ENCODE measurements at regions not wholly inside any gene's neighbourhood (a gene's known extent, or its start where the extent isn't known, plus 50 kb on each side); places are given as distances from the start of the nearest gene placed in this dataset.
A peak's percentile ranks its signal among the peaks of the same experiment; 100 is the strongest.

DNA sequence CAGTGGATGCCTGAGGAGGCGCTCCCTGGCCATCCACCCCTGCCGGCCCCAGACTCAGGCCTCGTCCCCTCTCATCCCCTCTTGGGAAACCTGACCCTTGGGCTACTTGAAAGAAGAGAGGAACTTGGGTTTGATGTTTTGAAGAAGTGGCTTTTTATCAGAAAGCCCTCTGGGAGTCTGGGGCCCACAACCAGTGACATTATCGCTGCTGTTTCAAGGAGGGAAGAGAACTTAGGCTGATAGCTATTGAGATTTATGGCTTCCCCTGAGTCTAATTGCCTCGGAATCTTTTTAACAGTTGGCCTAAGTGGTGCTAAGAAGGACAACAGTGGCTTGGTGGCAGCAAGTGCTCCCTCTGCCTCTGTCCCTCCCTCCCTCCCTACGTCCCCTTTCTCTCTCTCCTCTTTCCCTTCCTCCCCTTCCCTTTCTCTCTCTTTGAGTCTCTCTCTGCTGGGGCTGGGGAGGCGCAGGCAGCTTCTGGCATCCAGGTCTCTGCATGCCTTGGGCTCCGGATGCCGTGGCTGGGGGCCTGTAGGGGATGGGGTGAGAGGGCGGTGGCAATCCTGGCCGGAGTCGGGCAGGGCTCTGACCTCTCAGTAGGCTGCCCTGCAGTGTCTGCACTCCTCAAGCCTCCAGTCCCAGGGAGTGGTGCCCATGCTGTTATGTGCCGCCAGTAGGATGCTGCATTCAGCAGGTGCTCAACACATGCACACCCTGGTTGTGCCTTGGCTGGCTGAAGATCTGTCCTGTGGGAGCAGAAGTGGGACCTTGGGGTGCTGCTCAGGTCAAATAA, 49.6 kb upstream of the RXRA start:
- peak overlapping the region; percentile 39 for H3K27ac ChIP-seq (ENCODE audit: low read depth, low read length, poor library complexity, severe bottlenecking)
- H3K36me3 ChIP-seq (ENCODE audit: insufficient read depth, low read length), result peaks cover 4% of the 10 kb centered on the region; the same call in 1 of the 2 replicates
- no peak overlapping the region for H3K4me2 ChIP-seq (ENCODE audit: low read length)
- TF ChIP-seq EZH2 (IDR thresholded peaks at IDR 0.05; ENCODE audit: borderline replicate concordance, low read length), result no peak
- TF ChIP-seq, protein P1, sequence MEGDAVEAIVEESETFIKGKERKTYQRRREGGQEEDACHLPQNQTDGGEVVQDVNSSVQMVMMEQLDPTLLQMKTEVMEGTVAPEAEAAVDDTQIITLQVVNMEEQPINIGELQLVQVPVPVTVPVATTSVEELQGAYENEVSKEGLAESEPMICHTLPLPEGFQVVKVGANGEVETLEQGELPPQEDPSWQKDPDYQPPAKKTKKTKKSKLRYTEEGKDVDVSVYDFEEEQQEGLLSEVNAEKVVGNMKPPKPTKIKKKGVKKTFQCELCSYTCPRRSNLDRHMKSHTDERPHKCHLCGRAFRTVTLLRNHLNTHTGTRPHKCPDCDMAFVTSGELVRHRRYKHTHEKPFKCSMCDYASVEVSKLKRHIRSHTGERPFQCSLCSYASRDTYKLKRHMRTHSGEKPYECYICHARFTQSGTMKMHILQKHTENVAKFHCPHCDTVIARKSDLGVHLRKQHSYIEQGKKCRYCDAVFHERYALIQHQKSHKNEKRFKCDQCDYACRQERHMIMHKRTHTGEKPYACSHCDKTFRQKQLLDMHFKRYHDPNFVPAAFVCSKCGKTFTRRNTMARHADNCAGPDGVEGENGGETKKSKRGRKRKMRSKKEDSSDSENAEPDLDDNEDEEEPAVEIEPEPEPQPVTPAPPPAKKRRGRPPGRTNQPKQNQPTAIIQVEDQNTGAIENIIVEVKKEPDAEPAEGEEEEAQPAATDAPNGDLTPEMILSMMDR (IDR thresholded peaks at IDR 0.05; ENCODE audit: low read length), result no peak
- H3K9ac ChIP-seq (ENCODE audit: low read length), result no peak overlapping the region; the same call in 1 of the 2 replicates
- no peaks in the 10 kb centered on the region for H3K79me2 ChIP-seq (ENCODE audit: insufficient read depth, low read length)
- no peaks in the 10 kb centered on the region; the same call in 1 of the 2 replicates for H3K9me3 ChIP-seq (ENCODE audit: low read length)
- H4K20me1 ChIP-seq (ENCODE audit: insufficient read depth, low read length), result no peaks in the 10 kb centered on the region
- H3K9me2 ChIP-seq (ENCODE audit: low read depth, low read length), result no peaks in the 10 kb centered on the region
- peaks cover 23% of the 10 kb centered on the region for H3K4me1 ChIP-seq (ENCODE audit: insufficient read depth, low read length, severe bottlenecking)
- H2AFZ ChIP-seq (ENCODE audit: low read length), result no peak overlapping the region
- H3K4me3 ChIP-seq (ENCODE audit: low read depth, low read length, poor library complexity, severe bottlenecking), result no peak overlapping the region
- H3F3A ChIP-seq (ENCODE audit: insufficient read depth, low read length), result no peaks in the 10 kb centered on the region
- H3K27me3 ChIP-seq (ENCODE audit: insufficient read depth, low read length), result no peaks in the 10 kb centered on the region; the same call in 1 of the 2 replicates
